HEK293 (cell line): ENCODE measurements at regions not wholly inside any gene's neighbourhood (a gene's known extent, or its start where the extent isn't known, plus 50 kb on each side); places are given as distances from the start of the nearest gene placed in this dataset.

Experiments
- CTCF ChIA-PET: fragments of 350-600 bp; formaldehyde crosslinking; extraction: SDS; loops from one replicate; lab custom pipeline; 2021; ENCODE audit warnings: antibody characterized with exemption; lab: Yijun Ruan, JAX
- POLR2A ChIA-PET: fragments of 300-600 bp; formaldehyde crosslinking; extraction: SDS; loops from one replicate; lab custom pipeline; 2020; ENCODE audit warnings: antibody characterized with exemption, inconsistent platforms; lab: Yijun Ruan, JAX
- H3K27ac ChIP-seq: fragments of 200-500 bp; sonication (Bioruptor generic); 2 replicates; pipeline ENCODE4 v1.5.1; 2014; ENCODE audit warnings: low read depth, low read length, control low read depth, inconsistent platforms; ENCODE audit errors: extremely low read depth
- H3K36me3 ChIP-seq, 2 experiments: fragments of 200-500 bp in 1 of 2; sonication (Bioruptor generic) in 1 of 2; 1 replicate in 1 of 2; 2 replicates in 1 of 2; pipeline ENCODE4 v1.5.1; 2014 to 2017; ENCODE audit warnings: inconsistent platforms in 2 of 2, low read length in 2 of 2; ENCODE audit not compliant: control insufficient read depth in 2 of 2, insufficient read depth in 1 of 2
- H3K4me1 ChIP-seq: fragments of 200-500 bp; sonication (Bioruptor generic); 2 replicates; pipeline ENCODE4 v1.5.1; 2014; ENCODE audit warnings: mild to moderate bottlenecking, low read length, inconsistent platforms; ENCODE audit not compliant: control insufficient read depth, insufficient read depth
- H3K4me3 ChIP-seq: 2 replicates; pipeline ENCODE4 v1.5.1; 2011; ENCODE audit warnings: low read depth, mild to moderate bottlenecking, control low read depth, low read length, moderate library complexity
- H3K9me3 ChIP-seq: fragments of 200-500 bp; sonication (Bioruptor generic); 2 replicates; pipeline ENCODE4 v1.5.1; 2014; ENCODE audit warnings: low read depth, low read length, inconsistent platforms; ENCODE audit not compliant: control insufficient read depth, insufficient read depth
- GLIS2 ChIP-seq: fragments of 450-650 bp; formaldehyde crosslinking; IDR thresholded peaks from 2 replicates; pipeline ENCODE4 v1.5.1; 2016; ENCODE audit warnings: missing biosample characterization, missing genetic modification characterization
- HOXD13 ChIP-seq: sonication (generic); formaldehyde crosslinking; IDR thresholded peaks from 2 replicates; pipeline ENCODE4 v1.8.0; 2022; ENCODE audit warnings: missing genetic modification reagents, borderline replicate concordance
- KLF7 ChIP-seq: fragments of 450-650 bp; formaldehyde crosslinking; IDR thresholded peaks from 2 replicates; pipeline ENCODE4 v1.5.1; 2016; ENCODE audit warnings: missing biosample characterization, missing genetic modification characterization, borderline replicate concordance
- SP7 ChIP-seq: fragments of 450-650 bp; formaldehyde crosslinking; IDR thresholded peaks from 2 replicates; pipeline ENCODE4 v1.5.1; 2016; ENCODE audit warnings: missing biosample characterization, missing genetic modification characterization
- YY1 ChIP-seq: fragments of 450-650 bp; formaldehyde crosslinking; IDR thresholded peaks from 2 replicates; pipeline ENCODE4 v1.5.1; 2018; ENCODE audit warnings: missing biosample characterization, missing genetic modification characterization
- ZEB2 ChIP-seq: fragments of 450-650 bp; formaldehyde crosslinking; IDR thresholded peaks from 2 replicates; pipeline ENCODE4 v1.5.1; 2016; ENCODE audit warnings: missing biosample characterization, missing genetic modification characterization
- ZFHX2 ChIP-seq: fragments of 450-650 bp; formaldehyde crosslinking; conservative IDR thresholded peaks from 2 replicates; pipeline ENCODE4 v1.5.1; 2016; ENCODE audit warnings: missing biosample characterization, missing genetic modification characterization
- ZIC2 ChIP-seq: fragments of 450-650 bp; formaldehyde crosslinking; IDR thresholded peaks from 2 replicates; pipeline ENCODE4 v1.5.1; 2016; ENCODE audit warnings: missing biosample characterization, missing genetic modification characterization
- ZNF10 ChIP-seq: fragments of 450-650 bp; formaldehyde crosslinking; IDR thresholded peaks from 2 replicates; pipeline ENCODE4 v1.5.1; 2017; ENCODE audit warnings: missing biosample characterization, missing genetic modification characterization
- ZNF155 ChIP-seq: fragments of 450-650 bp; formaldehyde crosslinking; IDR thresholded peaks from 2 replicates; pipeline ENCODE4 v1.5.1; 2016; ENCODE audit warnings: missing biosample characterization, missing genetic modification characterization
- ZNF335 ChIP-seq: fragments of 450-650 bp; formaldehyde crosslinking; conservative IDR thresholded peaks from 2 replicates; pipeline ENCODE4 v1.5.1; 2016; ENCODE audit warnings: missing biosample characterization, missing genetic modification characterization
- ZNF510 ChIP-seq: fragments of 450-650 bp; formaldehyde crosslinking; IDR thresholded peaks from 2 replicates; pipeline ENCODE4 v1.5.1; 2018; ENCODE audit warnings: mild to moderate bottlenecking, missing genetic modification characterization, missing biosample characterization; ENCODE audit not compliant: insufficient replicate concordance
- ZNF600 ChIP-seq: fragments of 450-650 bp; formaldehyde crosslinking; IDR thresholded peaks from 2 replicates; pipeline ENCODE4 v1.5.1; 2016; ENCODE audit warnings: missing biosample characterization, missing genetic modification characterization
- ZNF621 ChIP-seq: fragments of 450-650 bp; formaldehyde crosslinking; IDR thresholded peaks from 2 replicates; pipeline ENCODE4 v1.5.1; 2017; ENCODE audit warnings: missing biosample characterization, missing genetic modification characterization
- ZNF658 ChIP-seq: fragments of 450-650 bp; formaldehyde crosslinking; IDR thresholded peaks from 2 replicates; pipeline ENCODE4; 2016; ENCODE audit warnings: missing biosample characterization, missing genetic modification characterization
- ZNF664 ChIP-seq: fragments of 450-650 bp; formaldehyde crosslinking; IDR thresholded peaks from 2 replicates; pipeline ENCODE4 v1.5.1; 2016; ENCODE audit warnings: missing biosample characterization, missing genetic modification characterization
- ZNF707 ChIP-seq: fragments of 450-650 bp; formaldehyde crosslinking; IDR thresholded peaks from 2 replicates; pipeline ENCODE4 v1.5.1; 2016; ENCODE audit warnings: missing biosample characterization, missing genetic modification characterization
- ZNF776 ChIP-seq: fragments of 450-650 bp; formaldehyde crosslinking; IDR thresholded peaks from 2 replicates; pipeline ENCODE4 v1.5.0; 2017; ENCODE audit warnings: missing biosample characterization, missing genetic modification characterization, borderline replicate concordance
- ZNF785 ChIP-seq: fragments of 450-650 bp; formaldehyde crosslinking; IDR thresholded peaks from 2 replicates; pipeline ENCODE4 v1.5.1; 2016; ENCODE audit warnings: missing biosample characterization, missing genetic modification characterization
- ZXDB ChIP-seq: fragments of 450-650 bp; formaldehyde crosslinking; IDR thresholded peaks from 2 replicates; pipeline ENCODE4 v1.5.1; 2016; ENCODE audit warnings: missing biosample characterization, missing genetic modification characterization
- TF ChIP-seq, protein P1 (sequence below): fragments of 450-650 bp; formaldehyde crosslinking; IDR thresholded peaks from 2 replicates; pipeline ENCODE4 v1.5.1; 2016; ENCODE audit warnings: missing biosample characterization, missing genetic modification characterization
- TF ChIP-seq, protein P2 (sequence below): fragments of 450-650 bp; formaldehyde crosslinking; IDR thresholded peaks from 2 replicates; pipeline ENCODE4 v1.5.1; 2017; ENCODE audit warnings: missing biosample characterization, missing genetic modification characterization
- TF ChIP-seq, protein P3 (sequence below): fragments of 450-650 bp; formaldehyde crosslinking; optimal IDR thresholded peaks from 2 replicates; pipeline ENCODE3; 2016; ENCODE audit warnings: missing biosample characterization, mild to moderate bottlenecking, missing genetic modification characterization
- TF ChIP-seq, protein P4 (sequence below): fragments of 450-650 bp; formaldehyde crosslinking; IDR thresholded peaks from 2 replicates; pipeline ENCODE4 v1.5.1; 2016; ENCODE audit warnings: missing biosample characterization, missing genetic modification characterization
- TF ChIP-seq, protein P5 (sequence below): fragments of 450-650 bp; formaldehyde crosslinking; IDR thresholded peaks from 2 replicates; pipeline ENCODE4 v1.5.1; 2017; ENCODE audit warnings: missing biosample characterization, missing genetic modification characterization
- TF ChIP-seq, protein P6 (sequence below): fragments of 450-650 bp; formaldehyde crosslinking; IDR thresholded peaks from 2 replicates; pipeline ENCODE4 v1.5.1; 2016; ENCODE audit warnings: missing biosample characterization, missing genetic modification characterization

DNA sequence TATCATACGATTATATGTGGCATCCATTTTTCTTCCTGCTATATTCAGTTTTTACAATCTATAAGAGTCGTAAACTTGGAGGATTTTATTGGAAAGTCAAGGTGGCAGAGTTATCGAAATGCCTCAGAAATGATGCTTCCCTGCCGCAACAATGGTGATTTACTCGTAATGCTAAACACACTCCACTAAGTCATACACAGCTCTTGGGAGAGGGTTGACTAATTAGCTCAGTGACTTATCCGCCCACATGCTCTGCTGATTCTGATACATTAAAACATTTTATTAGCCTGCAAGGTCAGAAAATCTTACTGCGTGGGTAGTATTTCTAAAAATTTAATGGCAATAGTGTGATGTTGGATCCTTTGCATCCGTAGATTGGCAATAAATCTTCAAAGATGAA lies 420.1 kb downstream of the ARAP2 start (continued):
- TF ChIP-seq, protein P1, sequence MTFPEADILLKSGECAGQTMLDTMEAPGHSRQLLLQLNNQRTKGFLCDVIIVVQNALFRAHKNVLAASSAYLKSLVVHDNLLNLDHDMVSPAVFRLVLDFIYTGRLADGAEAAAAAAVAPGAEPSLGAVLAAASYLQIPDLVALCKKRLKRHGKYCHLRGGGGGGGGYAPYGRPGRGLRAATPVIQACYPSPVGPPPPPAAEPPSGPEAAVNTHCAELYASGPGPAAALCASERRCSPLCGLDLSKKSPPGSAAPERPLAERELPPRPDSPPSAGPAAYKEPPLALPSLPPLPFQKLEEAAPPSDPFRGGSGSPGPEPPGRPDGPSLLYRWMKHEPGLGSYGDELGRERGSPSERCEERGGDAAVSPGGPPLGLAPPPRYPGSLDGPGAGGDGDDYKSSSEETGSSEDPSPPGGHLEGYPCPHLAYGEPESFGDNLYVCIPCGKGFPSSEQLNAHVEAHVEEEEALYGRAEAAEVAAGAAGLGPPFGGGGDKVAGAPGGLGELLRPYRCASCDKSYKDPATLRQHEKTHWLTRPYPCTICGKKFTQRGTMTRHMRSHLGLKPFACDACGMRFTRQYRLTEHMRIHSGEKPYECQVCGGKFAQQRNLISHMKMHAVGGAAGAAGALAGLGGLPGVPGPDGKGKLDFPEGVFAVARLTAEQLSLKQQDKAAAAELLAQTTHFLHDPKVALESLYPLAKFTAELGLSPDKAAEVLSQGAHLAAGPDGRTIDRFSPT = no peak
- TF ChIP-seq ZNF155 (tag by site-specific recombination) (no peak), ZEB2 (tag by site-specific recombination) (no peak), ZNF707 (tag by site-specific recombination) (no peak), ZIC2 (no peak), ZNF776 (tag by site-specific recombination) (no peak), HOXD13 (CRISPR knock-in tag) (no peak), ZNF10 (tag by site-specific recombination) (no peak), SP7 (tag by site-specific recombination) (no peak), ZNF335 (tag by site-specific recombination) (no peak), ZFHX2 (no peak)
- TF ChIP-seq, protein P2, sequence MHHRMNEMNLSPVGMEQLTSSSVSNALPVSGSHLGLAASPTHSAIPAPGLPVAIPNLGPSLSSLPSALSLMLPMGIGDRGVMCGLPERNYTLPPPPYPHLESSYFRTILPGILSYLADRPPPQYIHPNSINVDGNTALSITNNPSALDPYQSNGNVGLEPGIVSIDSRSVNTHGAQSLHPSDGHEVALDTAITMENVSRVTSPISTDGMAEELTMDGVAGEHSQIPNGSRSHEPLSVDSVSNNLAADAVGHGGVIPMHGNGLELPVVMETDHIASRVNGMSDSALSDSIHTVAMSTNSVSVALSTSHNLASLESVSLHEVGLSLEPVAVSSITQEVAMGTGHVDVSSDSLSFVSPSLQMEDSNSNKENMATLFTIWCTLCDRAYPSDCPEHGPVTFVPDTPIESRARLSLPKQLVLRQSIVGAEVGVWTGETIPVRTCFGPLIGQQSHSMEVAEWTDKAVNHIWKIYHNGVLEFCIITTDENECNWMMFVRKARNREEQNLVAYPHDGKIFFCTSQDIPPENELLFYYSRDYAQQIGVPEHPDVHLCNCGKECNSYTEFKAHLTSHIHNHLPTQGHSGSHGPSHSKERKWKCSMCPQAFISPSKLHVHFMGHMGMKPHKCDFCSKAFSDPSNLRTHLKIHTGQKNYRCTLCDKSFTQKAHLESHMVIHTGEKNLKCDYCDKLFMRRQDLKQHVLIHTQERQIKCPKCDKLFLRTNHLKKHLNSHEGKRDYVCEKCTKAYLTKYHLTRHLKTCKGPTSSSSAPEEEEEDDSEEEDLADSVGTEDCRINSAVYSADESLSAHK (tag by site-specific recombination) = no peak
- TF ChIP-seq, protein P3, sequence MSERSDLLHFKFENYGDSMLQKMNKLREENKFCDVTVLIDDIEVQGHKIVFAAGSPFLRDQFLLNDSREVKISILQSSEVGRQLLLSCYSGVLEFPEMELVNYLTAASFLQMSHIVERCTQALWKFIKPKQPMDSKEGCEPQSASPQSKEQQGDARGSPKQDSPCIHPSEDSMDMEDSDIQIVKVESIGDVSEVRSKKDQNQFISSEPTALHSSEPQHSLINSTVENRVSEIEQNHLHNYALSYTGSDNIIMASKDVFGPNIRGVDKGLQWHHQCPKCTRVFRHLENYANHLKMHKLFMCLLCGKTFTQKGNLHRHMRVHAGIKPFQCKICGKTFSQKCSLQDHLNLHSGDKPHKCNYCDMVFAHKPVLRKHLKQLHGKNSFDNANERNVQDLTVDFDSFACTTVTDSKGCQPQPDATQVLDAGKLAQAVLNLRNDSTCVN (tag by site-specific recombination) = no peak
- TF ChIP-seq, protein P4, sequence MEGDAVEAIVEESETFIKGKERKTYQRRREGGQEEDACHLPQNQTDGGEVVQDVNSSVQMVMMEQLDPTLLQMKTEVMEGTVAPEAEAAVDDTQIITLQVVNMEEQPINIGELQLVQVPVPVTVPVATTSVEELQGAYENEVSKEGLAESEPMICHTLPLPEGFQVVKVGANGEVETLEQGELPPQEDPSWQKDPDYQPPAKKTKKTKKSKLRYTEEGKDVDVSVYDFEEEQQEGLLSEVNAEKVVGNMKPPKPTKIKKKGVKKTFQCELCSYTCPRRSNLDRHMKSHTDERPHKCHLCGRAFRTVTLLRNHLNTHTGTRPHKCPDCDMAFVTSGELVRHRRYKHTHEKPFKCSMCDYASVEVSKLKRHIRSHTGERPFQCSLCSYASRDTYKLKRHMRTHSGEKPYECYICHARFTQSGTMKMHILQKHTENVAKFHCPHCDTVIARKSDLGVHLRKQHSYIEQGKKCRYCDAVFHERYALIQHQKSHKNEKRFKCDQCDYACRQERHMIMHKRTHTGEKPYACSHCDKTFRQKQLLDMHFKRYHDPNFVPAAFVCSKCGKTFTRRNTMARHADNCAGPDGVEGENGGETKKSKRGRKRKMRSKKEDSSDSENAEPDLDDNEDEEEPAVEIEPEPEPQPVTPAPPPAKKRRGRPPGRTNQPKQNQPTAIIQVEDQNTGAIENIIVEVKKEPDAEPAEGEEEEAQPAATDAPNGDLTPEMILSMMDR (tag by site-specific recombination) = no peak

DNA sequence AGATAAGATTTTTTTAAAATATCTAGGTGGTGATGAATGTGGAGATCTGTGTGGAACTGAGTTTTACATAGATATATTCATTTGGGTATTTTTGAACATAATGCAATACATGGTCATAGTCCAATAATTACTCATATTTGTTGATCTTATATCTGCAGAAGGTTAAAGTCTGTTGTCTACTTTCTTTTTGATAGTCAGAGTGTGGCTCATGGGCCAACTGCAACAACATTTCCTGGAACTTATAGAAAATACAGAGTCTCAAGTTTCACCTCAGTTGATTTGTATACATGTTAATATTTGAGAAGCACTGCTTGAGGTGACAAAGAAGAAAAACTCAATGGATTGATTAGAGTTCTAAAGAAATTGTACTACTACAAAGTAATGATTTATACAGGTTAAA lies 408.4 kb downstream of the ARAP2 start:
- Histone ChIP-seq H3K4me1 (no peaks in the 10 kb centered on the region), H3K4me3 (no peak overlapping the region), H3K9me3 (no peaks in the 10 kb centered on the region), H3K27ac (no peak overlapping the region), H3K36me3 (no peaks in the 10 kb centered on the region)
- ChIA-PET CTCF (no interaction called here), POLR2A (no interaction called here)
- TF ChIP-seq ZNF664 (tag by site-specific recombination) (no peak), KLF7 (tag by site-specific recombination) (no peak), ZNF658 (tag by site-specific recombination) (no peak), ZNF600 (tag by site-specific recombination) (no peak), ZXDB (tag by site-specific recombination) (no peak), GLIS2 (tag by site-specific recombination) (no peak), HOXD13 (CRISPR knock-in tag) (no peak), ZNF510 (tag by site-specific recombination) (no peak), YY1 (no peak), ZNF785 (tag by site-specific recombination) (no peak), ZNF621 (no peak)
- TF ChIP-seq, protein P5, sequence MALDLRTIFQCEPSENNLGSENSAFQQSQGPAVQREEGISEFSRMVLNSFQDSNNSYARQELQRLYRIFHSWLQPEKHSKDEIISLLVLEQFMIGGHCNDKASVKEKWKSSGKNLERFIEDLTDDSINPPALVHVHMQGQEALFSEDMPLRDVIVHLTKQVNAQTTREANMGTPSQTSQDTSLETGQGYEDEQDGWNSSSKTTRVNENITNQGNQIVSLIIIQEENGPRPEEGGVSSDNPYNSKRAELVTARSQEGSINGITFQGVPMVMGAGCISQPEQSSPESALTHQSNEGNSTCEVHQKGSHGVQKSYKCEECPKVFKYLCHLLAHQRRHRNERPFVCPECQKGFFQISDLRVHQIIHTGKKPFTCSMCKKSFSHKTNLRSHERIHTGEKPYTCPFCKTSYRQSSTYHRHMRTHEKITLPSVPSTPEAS (tag by site-specific recombination) = no peak
- TF ChIP-seq, protein P6, sequence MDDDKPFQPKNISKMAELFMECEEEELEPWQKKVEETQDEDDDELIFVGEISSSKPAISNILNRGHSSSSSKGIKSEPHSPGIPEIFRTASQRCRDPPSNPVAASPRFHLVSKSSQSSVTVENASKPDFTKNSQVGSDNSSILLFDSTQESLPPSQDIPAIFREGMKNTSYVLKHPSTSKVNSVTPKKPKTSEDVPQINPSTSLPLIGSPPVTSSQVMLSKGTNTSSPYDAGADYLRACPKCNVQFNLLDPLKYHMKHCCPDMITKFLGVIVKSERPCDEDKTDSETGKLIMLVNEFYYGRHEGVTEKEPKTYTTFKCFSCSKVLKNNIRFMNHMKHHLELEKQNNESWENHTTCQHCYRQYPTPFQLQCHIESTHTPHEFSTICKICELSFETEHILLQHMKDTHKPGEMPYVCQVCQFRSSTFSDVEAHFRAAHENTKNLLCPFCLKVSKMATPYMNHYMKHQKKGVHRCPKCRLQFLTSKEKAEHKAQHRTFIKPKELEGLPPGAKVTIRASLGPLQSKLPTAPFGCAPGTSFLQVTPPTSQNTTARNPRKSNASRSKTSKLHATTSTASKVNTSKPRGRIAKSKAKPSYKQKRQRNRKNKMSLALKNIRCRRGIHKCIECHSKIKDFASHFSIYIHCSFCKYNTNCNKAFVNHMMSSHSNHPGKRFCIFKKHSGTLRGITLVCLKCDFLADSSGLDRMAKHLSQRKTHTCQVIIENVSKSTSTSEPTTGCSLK (tag by site-specific recombination) = no peak
- TF ChIP-seq, protein P3 (tag by site-specific recombination) = no peak
